ENCODE measurements at regions not wholly inside any gene's neighbourhood (a gene's known extent, or its start where the extent isn't known, plus 50 kb on each side); places are given as distances from the start of the nearest gene placed in this dataset.

GRCh38 chr20:40335437-40335836, 353.6 kb downstream of the MAFB start:
- TF ChIP-seq CTCF (conservative IDR thresholded peaks at IDR 0.05 in 1 of 2, IDR thresholded peaks at IDR 0.05 in 1 of 2; ENCODE audit: extremely low read depth in 1 of 2, insufficient read depth in 1 of 2, low read depth in 1 of 2, low read length in 2 of 2) (no peak), EZH2 (IDR thresholded peaks at IDR 0.05; ENCODE audit: borderline replicate concordance, low read length) (no peak)
